CD8-positive, alpha-beta memory T cell (primary cell): ENCODE measurements at regions not wholly inside any gene's neighbourhood (a gene's known extent, or its start where the extent isn't known, plus 50 kb on each side); places are given as distances from the start of the nearest gene placed in this dataset.

Experiments used
- CTCF ChIA-PET: fragments of 350-600 bp; sonication (Branson Sonifier 250); formaldehyde crosslinking; loops from one replicate; lab custom pipeline; 2021; ENCODE audit warnings: antibody characterized with exemption; lab: Charles Lee
- POLR2A ChIA-PET: fragments of 350-600 bp; sonication (Branson Sonifier 250); formaldehyde crosslinking; loops from one replicate; lab custom pipeline; 2021; ENCODE audit warnings: antibody characterized with exemption; lab: Charles Lee
- DNase-seq, 5 donors: peaks; one replicate each; pipeline versions ENCODE4 v3.0.0 to v3.0.0-alpha.2; 2020 to 2022; ENCODE audit warnings: mixed read lengths in 1 of 5
- H3K27ac ChIP-seq: one replicate; pipeline ENCODE4 v1.7.0; 2013; ENCODE audit warnings: low read depth, mild to moderate bottlenecking, low read length, moderate library complexity
- H3K27me3 ChIP-seq: 2 replicates; pipeline ENCODE4 v1.7.0; 2013; ENCODE audit warnings: low read length, mild to moderate bottlenecking; ENCODE audit not compliant: insufficient read depth, poor library complexity, severe bottlenecking
- H3K36me3 ChIP-seq: 2 replicates; pipeline ENCODE4 v1.7.0; 2013; ENCODE audit warnings: mild to moderate bottlenecking, low read length, moderate library complexity; ENCODE audit not compliant: insufficient read depth
- H3K4me1 ChIP-seq: 2 replicates; pipeline ENCODE4 v1.7.0; 2013; ENCODE audit warnings: mild to moderate bottlenecking, low read length, moderate library complexity; ENCODE audit not compliant: insufficient read depth
- H3K4me3 ChIP-seq: 2 replicates; pipeline ENCODE4 v1.7.0; 2013; ENCODE audit warnings: mild to moderate bottlenecking, low read length
- H3K9me3 ChIP-seq: 2 replicates; pipeline ENCODE4 v1.7.0; 2013; ENCODE audit warnings: mild to moderate bottlenecking, low read length
- H3K27ac Mint-ChIP-seq, 8 donors: one replicate each; pipeline ENCODE4 v1.8.0; 2020 to 2021; ENCODE audit warnings: mixed read lengths in 8 of 8, mild to moderate bottlenecking in 6 of 8, inconsistent platforms in 3 of 8, moderate library complexity in 3 of 8
- H3K27me3 Mint-ChIP-seq, 2 donors: one replicate each; pipeline ENCODE4 v1.8.0; 2020 to 2021; ENCODE audit warnings: mixed read lengths in 2 of 2, mild to moderate bottlenecking in 1 of 2, moderate library complexity in 1 of 2
- H3K36me3 Mint-ChIP-seq, 3 donors: one replicate each; pipeline ENCODE4 v1.8.0; 2020 to 2021; ENCODE audit warnings: mixed read lengths in 3 of 3, inconsistent platforms in 1 of 3, mild to moderate bottlenecking in 1 of 3
- H3K4me1 Mint-ChIP-seq, 3 donors: one replicate each; pipeline ENCODE4 v1.8.0; 2020 to 2021; ENCODE audit warnings: mixed read lengths in 3 of 3, inconsistent platforms in 1 of 3, mild to moderate bottlenecking in 1 of 3
- H3K4me3 Mint-ChIP-seq, 7 donors: one replicate each; pipeline ENCODE4 v1.8.0; 2020 to 2021; ENCODE audit warnings: mixed read lengths in 7 of 7, mild to moderate bottlenecking in 6 of 7, moderate library complexity in 4 of 7, inconsistent platforms in 2 of 7
- H3K9me3 Mint-ChIP-seq, 5 donors: one replicate each; pipeline ENCODE4 v1.8.0; 2020 to 2022; ENCODE audit warnings: mixed read lengths in 5 of 5, mild to moderate bottlenecking in 3 of 5, moderate library complexity in 2 of 5, inconsistent platforms in 1 of 5

DNA sequence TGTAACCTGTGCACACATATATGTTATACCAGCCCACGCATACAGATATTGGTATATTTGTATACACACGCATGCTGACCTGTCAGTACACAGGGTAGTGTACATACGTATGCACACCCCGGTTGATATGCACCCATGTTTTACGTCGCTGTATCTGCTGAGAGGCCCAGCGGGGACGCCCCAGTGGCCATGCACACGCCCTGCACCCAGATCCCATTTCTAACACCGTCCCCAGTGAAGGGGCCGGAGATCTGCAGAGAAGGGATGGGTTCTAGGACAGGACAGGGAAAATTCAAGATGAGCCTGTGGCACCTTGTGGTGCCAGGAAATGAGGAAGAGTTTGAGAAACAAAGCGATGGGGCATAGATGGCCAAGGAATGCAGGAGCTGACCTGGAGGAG is 57.2 kb upstream of the TTC34 start:
- H3K36me3 ChIP-seq = no peaks in the 10 kb centered on the region
- POLR2A ChIA-PET = no interaction called here
- Mint-ChIP-seq H3K4me1 (no peaks in the 10 kb centered on the region), H3K4me3 (no peak overlapping the region), H3K9me3 (no peaks in the 10 kb centered on the region), H3K27ac (peak overlapping the region in 2 of 8 donors; percentile 59 to 66), H3K27me3 (peaks cover 0 to 3% of the 10 kb centered on the region in 2 donors), H3K36me3 (no peaks in the 10 kb centered on the region)
- no peaks in the 10 kb centered on the region for H3K4me1 ChIP-seq
- no peak overlapping the region for H3K4me3 ChIP-seq
- no peak for DNase-seq
- H3K9me3 ChIP-seq = no peaks in the 10 kb centered on the region
- H3K27ac ChIP-seq = no peak overlapping the region
- CTCF ChIA-PET = no interaction called here
- H3K27me3 ChIP-seq = no peaks in the 10 kb centered on the region

DNA sequence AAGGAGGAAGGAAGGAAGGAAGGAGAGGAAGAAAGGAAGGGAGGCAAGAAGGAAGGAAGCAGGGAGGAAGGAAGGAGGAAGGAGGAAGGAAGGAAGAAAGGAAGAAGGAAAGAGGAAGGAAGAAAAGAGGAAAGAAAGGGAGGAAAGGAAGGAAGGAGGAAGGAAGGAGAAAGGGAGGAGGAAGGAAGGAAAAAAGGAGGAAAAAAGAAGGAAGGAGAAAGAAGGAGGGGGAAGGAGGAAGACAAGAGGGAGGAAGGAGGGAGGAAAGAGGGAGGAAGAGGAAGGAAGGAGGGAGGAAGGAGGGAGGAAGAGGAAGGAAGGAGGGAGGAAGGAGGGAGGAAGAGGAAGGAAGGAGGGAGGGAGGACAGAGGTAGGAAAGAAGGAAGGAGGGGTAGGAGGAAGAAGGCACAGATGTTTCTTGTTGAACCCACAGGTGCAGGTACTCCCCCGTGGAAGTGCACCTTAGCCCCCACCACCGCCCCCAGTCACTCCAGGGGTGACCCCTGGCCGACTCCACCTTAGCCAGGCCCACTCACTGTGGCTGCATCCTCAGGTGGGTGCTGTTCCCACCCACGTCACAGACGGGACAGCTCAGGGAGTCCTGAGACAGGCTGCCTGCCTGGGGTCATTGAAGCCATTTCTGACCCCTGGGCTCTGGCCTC is 57.9 kb upstream of the TTC34 start:
- H3K36me3 Mint-ChIP-seq = no peaks in the 10 kb centered on the region
- Histone ChIP-seq H3K4me1 (no peaks in the 10 kb centered on the region), H3K27ac (no peak overlapping the region), H3K27me3 (no peaks in the 10 kb centered on the region), H3K4me3 (no peak overlapping the region), H3K36me3 (no peaks in the 10 kb centered on the region), H3K9me3 (no peaks in the 10 kb centered on the region)
- ChIA-PET CTCF (no interaction called here), POLR2A (no interaction called here)
- no peak for DNase-seq
- peak overlapping the region in 1 of 8 donors; percentile 46 for H3K27ac Mint-ChIP-seq
- H3K4me1 Mint-ChIP-seq = no peaks in the 10 kb centered on the region
- no peaks in the 10 kb centered on the region for H3K9me3 Mint-ChIP-seq
- no peak overlapping the region for H3K4me3 Mint-ChIP-seq
- peaks cover 0 to 3% of the 10 kb centered on the region in 2 donors for H3K27me3 Mint-ChIP-seq

DNA sequence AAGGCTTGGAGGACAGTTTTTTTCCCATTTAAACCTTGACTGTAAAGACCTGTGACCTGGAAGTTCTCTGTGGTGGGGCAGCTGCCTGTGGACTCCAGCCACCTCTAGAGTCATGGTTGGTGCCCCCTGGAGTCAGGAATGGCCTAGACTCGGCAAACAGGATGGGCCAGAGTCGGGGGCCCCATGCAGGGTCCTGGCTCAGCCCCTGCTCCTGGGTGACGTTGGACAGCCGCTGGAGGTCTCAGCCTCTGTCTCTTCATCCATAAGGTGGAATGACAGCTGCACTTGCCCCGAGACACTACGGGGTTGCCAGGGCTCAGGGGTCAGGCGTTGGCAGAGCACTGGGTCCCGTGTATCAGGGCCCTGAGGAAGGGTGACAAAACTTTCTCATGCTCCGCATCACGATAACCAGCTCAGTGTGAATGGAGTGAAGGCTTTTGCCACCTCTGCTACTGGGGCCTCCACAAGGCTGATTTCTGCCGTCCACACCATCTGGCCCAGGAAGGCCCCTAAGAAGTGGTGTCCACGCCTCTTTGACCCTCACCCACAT is 58.5 kb upstream of the TTC34 start:
- no peak overlapping the region for H3K27ac ChIP-seq
- no peaks in the 10 kb centered on the region for H3K4me1 ChIP-seq
- no peak overlapping the region for H3K27ac Mint-ChIP-seq
- no peaks in the 10 kb centered on the region for H3K27me3 ChIP-seq
- H3K9me3 Mint-ChIP-seq = no peaks in the 10 kb centered on the region
- H3K9me3 ChIP-seq = no peaks in the 10 kb centered on the region
- no peaks in the 10 kb centered on the region for H3K36me3 Mint-ChIP-seq
- DNase-seq = no peak
- no peaks in the 10 kb centered on the region for H3K36me3 ChIP-seq
- no peak overlapping the region for H3K4me3 ChIP-seq
- ChIA-PET CTCF (no interaction called here), POLR2A (no interaction called here)
- no peaks in the 10 kb centered on the region for H3K4me1 Mint-ChIP-seq
- peaks cover 0 to 3% of the 10 kb centered on the region in 2 donors for H3K27me3 Mint-ChIP-seq
- no peak overlapping the region for H3K4me3 Mint-ChIP-seq

DNA sequence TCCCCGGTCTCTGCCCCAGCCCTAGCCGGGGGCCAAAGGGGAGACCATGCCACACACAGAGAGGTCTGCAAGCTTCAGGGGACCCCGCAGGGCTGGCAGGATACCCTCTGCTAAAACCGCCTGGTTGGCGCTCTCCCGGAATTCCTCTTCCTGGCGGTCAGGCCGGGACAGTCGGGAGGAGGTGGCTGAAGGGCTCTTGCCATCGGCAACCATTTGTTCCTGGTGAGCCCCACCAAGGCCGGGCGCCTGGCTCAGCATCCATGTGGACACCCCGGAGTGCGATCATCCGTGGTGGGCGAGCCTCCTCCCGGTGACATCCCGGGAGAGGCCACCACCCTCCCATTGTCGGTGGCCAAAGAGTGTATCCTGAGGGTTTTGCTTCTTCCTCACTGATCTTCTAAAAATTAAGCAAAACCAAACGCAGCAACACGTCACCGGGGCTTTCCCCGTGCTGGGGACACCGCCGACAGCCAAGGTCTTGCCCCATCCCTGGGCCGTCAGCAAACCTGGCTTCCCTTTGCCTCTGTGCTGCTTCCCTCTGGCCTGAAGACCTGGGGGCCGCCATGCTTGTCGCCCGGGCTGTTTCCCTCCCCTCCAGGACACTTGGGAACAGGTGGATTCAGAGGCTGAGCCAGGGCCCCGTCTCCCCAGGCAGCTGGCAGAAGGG is 59.1 kb upstream of the TTC34 start:
- Mint-ChIP-seq H3K27ac (no peak overlapping the region), H3K4me3 (no peak overlapping the region), H3K36me3 (no peaks in the 10 kb centered on the region), H3K4me1 (no peaks in the 10 kb centered on the region), H3K9me3 (no peaks in the 10 kb centered on the region), H3K27me3 (peaks cover 0 to 3% of the 10 kb centered on the region in 2 donors)
- POLR2A ChIA-PET = no interaction called here
- Histone ChIP-seq H3K9me3 (no peaks in the 10 kb centered on the region), H3K27me3 (no peaks in the 10 kb centered on the region), H3K4me1 (no peaks in the 10 kb centered on the region), H3K27ac (no peak overlapping the region), H3K4me3 (no peak overlapping the region), H3K36me3 (no peaks in the 10 kb centered on the region)
- CTCF ChIA-PET = no interaction called here
- DNase-seq = no peak

DNA sequence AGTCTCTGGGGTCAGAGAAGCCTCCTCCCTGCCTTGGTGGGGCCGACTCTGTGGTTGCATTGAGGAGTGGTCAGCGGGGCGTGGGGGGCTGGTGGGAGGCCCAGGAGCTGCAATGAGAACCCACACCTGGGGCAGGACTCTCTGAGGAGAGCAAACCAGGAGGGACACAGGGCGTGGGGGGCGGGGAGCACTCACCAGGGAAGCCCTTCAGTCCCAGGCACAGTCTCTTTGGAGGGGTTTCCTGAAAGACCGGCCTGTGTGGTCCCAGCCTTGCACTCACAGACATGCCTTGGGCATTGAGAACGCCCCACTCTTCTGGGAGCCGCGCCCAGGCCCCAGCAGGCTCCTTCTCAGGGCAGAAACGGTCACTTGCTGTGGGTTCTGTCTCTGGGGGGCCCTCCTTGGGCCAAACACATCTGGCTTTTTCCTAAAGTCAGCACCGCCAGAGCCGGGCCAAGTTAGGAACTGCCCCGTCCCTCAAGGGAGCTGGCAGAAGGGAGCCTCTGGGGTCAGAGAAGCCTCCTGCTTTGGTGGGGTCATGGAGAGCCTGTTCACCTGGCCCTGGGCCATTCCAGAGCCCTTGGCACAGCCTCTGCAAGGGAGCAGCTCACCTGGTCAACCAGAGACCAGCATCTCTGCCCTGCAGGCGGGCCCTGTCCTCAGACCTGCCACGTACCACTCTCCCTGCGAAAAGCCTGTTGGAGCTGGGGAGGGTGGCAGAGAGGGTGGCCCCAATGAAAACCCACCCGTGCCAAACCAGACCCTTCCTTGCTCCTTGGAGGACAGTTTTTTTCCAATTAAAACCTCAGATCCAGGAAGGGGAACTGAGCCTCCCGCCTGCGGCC is 59.9 kb upstream of the TTC34 start:
- Histone ChIP-seq H3K9me3 (no peaks in the 10 kb centered on the region), H3K27me3 (no peaks in the 10 kb centered on the region), H3K36me3 (no peaks in the 10 kb centered on the region), H3K4me1 (no peaks in the 10 kb centered on the region), H3K4me3 (no peak overlapping the region), H3K27ac (no peak overlapping the region)
- Mint-ChIP-seq H3K27me3 (peaks cover 0 to 3% of the 10 kb centered on the region in 2 donors), H3K4me3 (no peak overlapping the region), H3K36me3 (no peaks in the 10 kb centered on the region), H3K4me1 (no peaks in the 10 kb centered on the region), H3K27ac (no peak overlapping the region), H3K9me3 (no peaks in the 10 kb centered on the region)
- ChIA-PET CTCF (no interaction called here), POLR2A (no interaction called here)
- DNase-seq = no peak

DNA sequence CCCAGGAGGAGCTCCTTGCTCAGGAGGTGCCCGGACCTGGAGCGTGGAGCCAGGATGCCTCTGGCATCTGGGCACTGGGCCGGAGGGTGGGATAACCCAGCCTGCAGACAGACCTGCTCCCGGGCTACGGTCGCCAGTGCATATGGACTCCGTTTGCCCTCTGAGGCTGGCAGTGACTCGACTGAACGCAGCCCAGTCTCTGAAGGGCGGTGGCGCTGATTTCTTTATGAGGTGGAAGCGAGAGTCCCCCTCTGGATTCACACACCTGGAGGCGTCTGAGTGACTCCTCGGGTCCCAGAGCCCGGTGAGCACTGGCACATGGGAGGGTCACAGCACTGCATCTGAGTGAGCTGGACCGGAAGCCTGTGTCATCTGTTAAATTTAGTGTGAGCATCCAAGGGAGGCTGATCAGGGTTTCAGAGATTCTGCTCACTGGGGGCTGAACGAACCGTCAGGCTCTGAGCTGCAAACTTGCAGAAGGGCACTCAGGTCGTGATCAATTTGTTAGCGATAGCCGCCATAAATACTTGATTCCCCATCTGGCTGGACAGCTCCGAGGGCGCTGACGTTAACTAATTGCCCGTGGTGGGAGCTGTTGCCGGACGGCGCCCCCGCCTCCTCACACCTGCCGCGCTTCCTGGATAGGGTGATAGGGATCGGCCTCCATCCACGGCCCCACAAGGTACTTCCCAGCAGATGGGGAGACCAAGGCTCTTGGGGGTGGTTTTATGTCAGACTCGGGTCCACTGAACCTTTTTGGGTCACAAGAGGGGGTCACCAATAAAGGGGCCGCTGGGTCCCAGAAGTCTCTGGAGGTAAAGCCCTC is 60.7 kb upstream of the TTC34 start:
- Histone ChIP-seq H3K27ac (no peak overlapping the region), H3K9me3 (no peaks in the 10 kb centered on the region), H3K36me3 (no peaks in the 10 kb centered on the region), H3K27me3 (no peaks in the 10 kb centered on the region), H3K4me1 (no peaks in the 10 kb centered on the region), H3K4me3 (no peak overlapping the region)
- Mint-ChIP-seq H3K27ac (no peak overlapping the region), H3K4me3 (no peak overlapping the region), H3K9me3 (peaks cover 0 to under 1% (median 0%) of the 10 kb centered on the region in 5 donors), H3K36me3 (no peaks in the 10 kb centered on the region), H3K27me3 (peaks cover 2 to 3% of the 10 kb centered on the region in 2 donors), H3K4me1 (no peaks in the 10 kb centered on the region)
- DNase-seq = no peak
- POLR2A ChIA-PET = interaction anchor here (0.5 kb wide), 1 partner anchor 64 kb away, joined by 5 read pairs; no protein-coding TSS in a partner anchor
- CTCF ChIA-PET = no interaction called here

DNA sequence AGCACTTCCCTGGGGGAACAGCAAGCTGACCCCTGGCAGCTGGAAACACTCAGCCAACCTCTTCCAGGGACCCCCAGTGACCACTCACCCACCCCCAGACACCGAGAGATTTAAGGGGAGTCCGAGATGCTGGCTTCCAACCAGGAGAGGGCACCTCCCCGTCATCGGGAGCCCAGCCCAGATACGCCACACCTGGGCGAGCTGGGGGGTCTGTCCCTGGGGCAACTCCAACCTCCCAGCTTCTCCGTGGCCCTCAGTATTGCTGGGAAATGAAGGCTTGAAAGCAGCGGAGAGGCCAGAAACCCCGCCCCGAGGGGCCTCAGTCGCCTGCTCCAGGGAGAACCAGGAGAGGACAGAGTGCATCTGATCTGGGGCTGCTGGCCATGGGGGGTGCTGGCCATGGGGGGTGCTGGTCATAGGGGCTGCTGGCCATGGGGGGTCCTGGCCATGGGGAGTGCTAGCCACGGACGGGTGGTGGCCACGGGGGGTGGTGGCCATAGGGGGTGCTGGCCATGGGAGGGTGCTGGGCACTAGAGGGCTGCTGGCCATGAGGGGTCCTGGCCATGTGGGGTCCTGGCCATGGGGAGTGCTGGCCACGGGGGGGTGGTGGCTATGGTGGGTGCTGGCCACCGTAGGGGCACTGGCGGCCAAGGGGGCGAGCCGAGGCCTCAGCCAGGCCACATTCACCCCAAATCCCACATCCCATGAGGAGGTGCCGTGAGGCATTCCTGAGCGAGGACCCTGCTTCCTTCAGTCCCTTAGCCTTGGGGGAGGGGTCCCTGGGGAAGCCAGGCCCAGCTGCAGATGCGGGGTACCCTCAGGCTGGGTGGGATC is 61.5 kb upstream of the TTC34 start:
- no peak overlapping the region for H3K4me3 Mint-ChIP-seq
- CTCF ChIA-PET = no interaction called here

More for the DNA sequence above, 61.5 kb upstream of the TTC34 start:
- Histone ChIP-seq H3K27me3 (no peaks in the 10 kb centered on the region), H3K4me3 (no peak overlapping the region), H3K4me1 (no peaks in the 10 kb centered on the region), H3K9me3 (no peaks in the 10 kb centered on the region), H3K27ac (no peak overlapping the region), H3K36me3 (no peaks in the 10 kb centered on the region)
- Mint-ChIP-seq H3K4me1 (no peaks in the 10 kb centered on the region), H3K9me3 (peaks cover 0 to 2% (median 0%) of the 10 kb centered on the region in 5 donors), H3K36me3 (no peaks in the 10 kb centered on the region), H3K27me3 (peaks cover 3 to 5% of the 10 kb centered on the region in 2 donors), H3K27ac (no peak overlapping the region)
- POLR2A ChIA-PET = interaction anchor here (0.5 kb wide), 1 partner anchor 64 kb away, joined by 5 read pairs; no protein-coding TSS in a partner anchor
- no peak for DNase-seq
